Left renal pelvis (tissue), 4 donors: ENCODE measurements at regions not wholly inside any gene's neighbourhood (a gene's known extent, or its start where the extent isn't known, plus 50 kb on each side); places are given as distances from the start of the nearest gene placed in this dataset.

Experiments
- DNase-seq, 4 donors: peaks; one replicate each; pipeline ENCODE4 v3.0.0-alpha.2; 2013; ENCODE audit warnings: low read depth in 4 of 4, low spot score in 3 of 4

GRCh38 chr1:162970021-162970420 is 99.1 kb upstream of the RGS4 start:
- no peak for DNase-seq

GRCh38 chr1:162966613-162967012 is 102.5 kb upstream of the RGS4 start:
- peak in 1 of 4 donors; percentile 11 for DNase-seq

GRCh38 chr1:162964901-162965300 is 103.9 kb upstream of the CCDC190 start:
- no peak for DNase-seq

- no peak for DNase-seq
Observed at GRCh38 chr1:162956922-162957321, 95.9 kb upstream of the CCDC190 start.

GRCh38 chr1:162954824-162955223 is 93.8 kb upstream of the CCDC190 start:
- no peak for DNase-seq

- DNase-seq = no peak
Observed at GRCh38 chr1:162952956-162953355, 92.0 kb upstream of the CCDC190 start.

- DNase-seq = no peak
Observed at GRCh38 chr1:162951553-162952315, 90.8 kb upstream of the CCDC190 start.

GRCh38 chr1:162950187-162950586 is 89.2 kb upstream of the CCDC190 start:
- DNase-seq = no peak

- DNase-seq = no peak
Observed at GRCh38 chr1:162946701-162947100, 85.7 kb upstream of the CCDC190 start.

- no peak for DNase-seq
Observed at GRCh38 chr1:162944974-162945674, 84.1 kb upstream of the CCDC190 start.

- DNase-seq = no peak
Observed at GRCh38 chr1:162943622-162944021, 82.6 kb upstream of the CCDC190 start.

GRCh38 chr1:162942916-162943559 is 82.1 kb upstream of the CCDC190 start:
- no peak for DNase-seq

- no peak for DNase-seq
Observed at GRCh38 chr1:162941024-162941423, 80.0 kb upstream of the CCDC190 start.

- DNase-seq = no peak
Observed at GRCh38 chr1:162939035-162939434, 78.1 kb upstream of the CCDC190 start.

- no peak for DNase-seq
Observed at GRCh38 chr1:162937716-162938395, 76.9 kb upstream of the CCDC190 start.

- no peak for DNase-seq
Observed at GRCh38 chr1:162930976-162931560, 70.1 kb upstream of the CCDC190 start.

GRCh38 chr1:162930532-162930931 is 69.6 kb upstream of the CCDC190 start:
- DNase-seq = no peak

- no peak for DNase-seq
Observed at GRCh38 chr1:162929177-162929576, 68.2 kb upstream of the CCDC190 start.

- DNase-seq = no peak
Observed at GRCh38 chr1:162928141-162928540, 67.2 kb upstream of the CCDC190 start.

GRCh38 chr1:162927421-162927820 is 66.4 kb upstream of the CCDC190 start:
- DNase-seq = no peak

GRCh38 chr1:162926906-162927305 is 65.9 kb upstream of the CCDC190 start:
- no peak for DNase-seq
